MCF 10A (cell line): ENCODE measurements at regions not wholly inside any gene's neighbourhood (a gene's known extent, or its start where the extent isn't known, plus 50 kb on each side); places are given as distances from the start of the nearest gene placed in this dataset.

ENCODE experiments used
- BruUV-seq: library from RNA; stranded (reverse); fragments of 400-500 nt; replicated peaks from 2 replicates; lab custom pipeline; 2021; lab: Mats Ljungman, UMichigan
- CTCF ChIA-PET: fragments of 300-600 bp; sonication (Branson Sonifier 250); formaldehyde crosslinking; extraction: SDS; loops from one replicate; lab custom pipeline; 2021; ENCODE audit warnings: antibody characterized with exemption, inconsistent platforms; lab: Yijun Ruan, JAX
- POLR2A ChIA-PET: fragments of 300-600, 350-650 bp; sonication (Branson Sonifier 250); formaldehyde crosslinking; extraction: SDS; loops from one replicate; lab custom pipeline; 2020; ENCODE audit warnings: antibody characterized with exemption, inconsistent platforms; lab: Yijun Ruan, JAX
- DNase-seq: peaks from one replicate; pipeline ENCODE4 v3.0.0-alpha.2; 2018; ENCODE audit not compliant: unreplicated experiment
- H3K27ac Mint-ChIP-seq: one replicate; pipeline ENCODE4 v1.8.0; 2022; ENCODE audit warnings: mild to moderate bottlenecking, low read depth, mixed read lengths; ENCODE audit not compliant: unreplicated experiment
- H3K27me3 Mint-ChIP-seq: one replicate; pipeline ENCODE4 v1.8.0; 2022; ENCODE audit warnings: mixed read lengths; ENCODE audit not compliant: insufficient read depth, unreplicated experiment
- H3K36me3 Mint-ChIP-seq: one replicate; pipeline ENCODE4 v1.8.0; 2022; ENCODE audit warnings: mild to moderate bottlenecking, moderate library complexity, mixed read lengths; ENCODE audit not compliant: insufficient read depth, unreplicated experiment
- H3K4me1 Mint-ChIP-seq: one replicate; pipeline ENCODE4 v1.8.0; 2022; ENCODE audit warnings: mixed read lengths; ENCODE audit not compliant: insufficient read depth, unreplicated experiment
- H3K4me3 Mint-ChIP-seq: one replicate; pipeline ENCODE4 v1.8.0; 2022; ENCODE audit warnings: mild to moderate bottlenecking, moderate library complexity, mixed read lengths; ENCODE audit not compliant: unreplicated experiment
- H3K9me3 Mint-ChIP-seq: one replicate; pipeline ENCODE4 v1.8.0; 2022; ENCODE audit warnings: mixed read lengths; ENCODE audit not compliant: unreplicated experiment
- CTCF ChIP-seq: fragments of 200-600 bp; IDR thresholded peaks from one replicate; pipeline ENCODE4 v1.8.0; 2022; ENCODE audit warnings: antibody characterized with exemption, mild to moderate bottlenecking; ENCODE audit not compliant: unreplicated experiment
- intact Hi-C: fragments of 100-400 bp; cut with micrococcal nuclease; formaldehyde crosslinking; loops from 2 replicates; pipeline ENCODE4 v1.14.1; 2022

- Mint-ChIP-seq H3K4me3 (no peak overlapping the region), H3K27ac (no peak overlapping the region), H3K4me1 (peaks cover 5% of the 10 kb centered on the region), H3K9me3 (no peaks in the 10 kb centered on the region), H3K27me3 (peaks cover 16% of the 10 kb centered on the region), H3K36me3 (no peaks in the 10 kb centered on the region)
- ChIA-PET POLR2A (no interaction called here), CTCF (interaction anchor here (0.7 kb wide), 2 partner anchors 147 to 351 kb away, joined by 3 to 4 read pairs; no protein-coding TSS in a partner anchor)
- BruUV-seq, result no TSS peak
- DNase-seq, result no peak
- intact Hi-C loops, result no loop called here
- TF ChIP-seq CTCF, result no peak
These were observed 179.4 kb upstream of the SPEF2 start for GRCh38 chr5:35438288-35438687.

- peak; percentile 77 for DNase-seq
These were observed 181.1 kb upstream of the SPEF2 start for GRCh38 chr5:35436400-35437057.

GRCh38 chr5:35430381-35431162, 187.1 kb upstream of the SPEF2 start:
- BruUV-seq, result no TSS peak
- no peak for TF ChIP-seq CTCF
- Mint-ChIP-seq H3K27me3 (peaks cover 56% of the 10 kb centered on the region), H3K4me3 (no peak overlapping the region), H3K9me3 (no peaks in the 10 kb centered on the region), H3K4me1 (no peaks in the 10 kb centered on the region), H3K36me3 (no peaks in the 10 kb centered on the region), H3K27ac (no peak overlapping the region)
- CTCF ChIA-PET, result interaction anchor here (0.8 kb wide), 1 partner anchor 69 kb away, joined by 4 read pairs; no protein-coding TSS in a partner anchor
- POLR2A ChIA-PET, result no interaction called here
- intact Hi-C loops, result no loop called here
- DNase-seq, result no peak

More at GRCh38 chr5:35436400-35437057, 181.1 kb upstream of the SPEF2 start:
- Mint-ChIP-seq H3K27me3 (peaks cover 30% of the 10 kb centered on the region), H3K4me3 (no peak overlapping the region), H3K4me1 (peaks cover 5% of the 10 kb centered on the region), H3K9me3 (no peaks in the 10 kb centered on the region), H3K36me3 (no peaks in the 10 kb centered on the region), H3K27ac (no peak overlapping the region)
- ChIA-PET CTCF (interaction anchor here (0.5 to 2.5 kb wide), 21 partner anchors 10 to 498 kb away, joined by 3 to 14 read pairs (median 3); partner anchors contain the start of gene PRLR), POLR2A (no interaction called here)
- intact Hi-C loops, result loop anchor here (1.0 to 2.0 kb wide), 3 partner anchors 207 to 490 kb away; no protein-coding TSS in a partner anchor
- BruUV-seq, result no TSS peak
- TF ChIP-seq CTCF, result peak; percentile 68

- no peak overlapping the region for H3K4me3 Mint-ChIP-seq
- no peak overlapping the region for H3K27ac Mint-ChIP-seq
- intact Hi-C loops, result no loop called here
- no peaks in the 10 kb centered on the region for H3K9me3 Mint-ChIP-seq
- no peaks in the 10 kb centered on the region for H3K4me1 Mint-ChIP-seq
- TF ChIP-seq CTCF, result no peak
- H3K27me3 Mint-ChIP-seq, result peaks cover 36% of the 10 kb centered on the region
- ChIA-PET POLR2A (no interaction called here), CTCF (interaction anchor here (0.7 to 1.0 kb wide), 2 partner anchors 8 to 14 kb away, joined by 3 read pairs; no protein-coding TSS in a partner anchor)
- BruUV-seq, result no TSS peak
- H3K36me3 Mint-ChIP-seq, result no peaks in the 10 kb centered on the region
- no peak for DNase-seq
These were observed 189.9 kb upstream of the PRLR start for GRCh38 chr5:35420200-35420599.
